MCF 10A (cell line): ENCODE measurements at regions not wholly inside any gene's neighbourhood (a gene's known extent, or its start where the extent isn't known, plus 50 kb on each side); places are given as distances from the start of the nearest gene placed in this dataset.

Source experiments
- BruUV-seq: library from RNA; stranded (reverse); fragments of 400-500 nt; replicated peaks from 2 replicates; lab custom pipeline; 2021; lab: Mats Ljungman, UMichigan
- CTCF ChIA-PET: fragments of 300-600 bp; sonication (Branson Sonifier 250); formaldehyde crosslinking; extraction: SDS; loops from one replicate; lab custom pipeline; 2021; ENCODE audit warnings: antibody characterized with exemption, inconsistent platforms; lab: Yijun Ruan, JAX
- POLR2A ChIA-PET: fragments of 300-600, 350-650 bp; sonication (Branson Sonifier 250); formaldehyde crosslinking; extraction: SDS; loops from one replicate; lab custom pipeline; 2020; ENCODE audit warnings: antibody characterized with exemption, inconsistent platforms; lab: Yijun Ruan, JAX
- DNase-seq: peaks from one replicate; pipeline ENCODE4 v3.0.0-alpha.2; 2018; ENCODE audit not compliant: unreplicated experiment
- H3K27ac Mint-ChIP-seq: one replicate; pipeline ENCODE4 v1.8.0; 2022; ENCODE audit warnings: mild to moderate bottlenecking, low read depth, mixed read lengths; ENCODE audit not compliant: unreplicated experiment
- H3K27me3 Mint-ChIP-seq: one replicate; pipeline ENCODE4 v1.8.0; 2022; ENCODE audit warnings: mixed read lengths; ENCODE audit not compliant: insufficient read depth, unreplicated experiment
- H3K36me3 Mint-ChIP-seq: one replicate; pipeline ENCODE4 v1.8.0; 2022; ENCODE audit warnings: mild to moderate bottlenecking, moderate library complexity, mixed read lengths; ENCODE audit not compliant: insufficient read depth, unreplicated experiment
- H3K4me1 Mint-ChIP-seq: one replicate; pipeline ENCODE4 v1.8.0; 2022; ENCODE audit warnings: mixed read lengths; ENCODE audit not compliant: insufficient read depth, unreplicated experiment
- H3K4me3 Mint-ChIP-seq: one replicate; pipeline ENCODE4 v1.8.0; 2022; ENCODE audit warnings: mild to moderate bottlenecking, moderate library complexity, mixed read lengths; ENCODE audit not compliant: unreplicated experiment
- H3K9me3 Mint-ChIP-seq: one replicate; pipeline ENCODE4 v1.8.0; 2022; ENCODE audit warnings: mixed read lengths; ENCODE audit not compliant: unreplicated experiment
- CTCF ChIP-seq: fragments of 200-600 bp; IDR thresholded peaks from one replicate; pipeline ENCODE4 v1.8.0; 2022; ENCODE audit warnings: antibody characterized with exemption, mild to moderate bottlenecking; ENCODE audit not compliant: unreplicated experiment
- intact Hi-C: fragments of 100-400 bp; cut with micrococcal nuclease; formaldehyde crosslinking; loops from 2 replicates; pipeline ENCODE4 v1.14.1; 2022

GRCh38 chr3:157667493-157667892 lies 164.3 kb upstream of the VEPH1 start:
- DNase-seq, result no peak
- Mint-ChIP-seq H3K27me3 (no peaks in the 10 kb centered on the region), H3K4me3 (no peak overlapping the region), H3K36me3 (no peaks in the 10 kb centered on the region), H3K27ac (no peak overlapping the region), H3K9me3 (no peaks in the 10 kb centered on the region), H3K4me1 (no peaks in the 10 kb centered on the region)
- POLR2A ChIA-PET, result no interaction called here
- BruUV-seq, result no TSS peak
- no peak for TF ChIP-seq CTCF
- CTCF ChIA-PET, result no interaction called here
- intact Hi-C loops, result no loop called here

GRCh38 chr3:157662171-157662570 lies 159.0 kb upstream of the VEPH1 start:
- Mint-ChIP-seq H3K27ac (no peak overlapping the region), H3K4me3 (no peak overlapping the region), H3K36me3 (no peaks in the 10 kb centered on the region), H3K27me3 (no peaks in the 10 kb centered on the region), H3K4me1 (no peaks in the 10 kb centered on the region), H3K9me3 (no peaks in the 10 kb centered on the region)
- CTCF ChIA-PET, result interaction anchor here (0.8 to 1.6 kb wide), 2 partner anchors 12 to 21 kb away, joined by 4 read pairs; no protein-coding TSS in a partner anchor
- intact Hi-C loops, result no loop called here
- no TSS peak for BruUV-seq
- DNase-seq, result no peak
- POLR2A ChIA-PET, result no interaction called here
- TF ChIP-seq CTCF, result no peak

- Mint-ChIP-seq H3K4me1 (no peaks in the 10 kb centered on the region), H3K27ac (no peak overlapping the region), H3K36me3 (no peaks in the 10 kb centered on the region), H3K9me3 (no peaks in the 10 kb centered on the region), H3K27me3 (no peaks in the 10 kb centered on the region), H3K4me3 (no peak overlapping the region)
- TF ChIP-seq CTCF, result no peak
- no TSS peak for BruUV-seq
- ChIA-PET POLR2A (no interaction called here), CTCF (interaction anchor here (0.5 kb wide), 1 partner anchor 773 kb away, joined by 3 read pairs; no protein-coding TSS in a partner anchor)
- no peak for DNase-seq
- intact Hi-C loops, result no loop called here
Observed at GRCh38 chr3:157660847-157661246, 157.6 kb upstream of the VEPH1 start.

- ChIA-PET POLR2A (no interaction called here), CTCF (interaction anchor here (0.6 kb wide), 1 partner anchor 44 kb away, joined by 3 read pairs; no protein-coding TSS in a partner anchor)
- H3K27ac Mint-ChIP-seq, result no peak overlapping the region
- no peaks in the 10 kb centered on the region for H3K27me3 Mint-ChIP-seq
- DNase-seq, result no peak
- intact Hi-C loops, result no loop called here
- no TSS peak for BruUV-seq
- no peak overlapping the region for H3K4me3 Mint-ChIP-seq
- H3K9me3 Mint-ChIP-seq, result no peaks in the 10 kb centered on the region
- TF ChIP-seq CTCF, result no peak
- no peaks in the 10 kb centered on the region for H3K4me1 Mint-ChIP-seq
- peaks cover 4% of the 10 kb centered on the region for H3K36me3 Mint-ChIP-seq
Observed at GRCh38 chr3:157652366-157652765, 149.2 kb upstream of the VEPH1 start.
